OCI-M2 (cell line): ENCODE measurements at regions not wholly inside any gene's neighbourhood (a gene's known extent, or its start where the extent isn't known, plus 50 kb on each side); places are given as distances from the start of the nearest gene placed in this dataset.

ENCODE experiments used
- DNase-seq: peaks from one replicate; lab custom pipeline; 2025; ENCODE audit not compliant: unreplicated experiment; lab: John Stamatoyannopoulos, UW

GRCh38 chr14:80146941-80147340 is 64.4 kb downstream of the DIO2 start:
- DNase-seq: no peak

DNA sequence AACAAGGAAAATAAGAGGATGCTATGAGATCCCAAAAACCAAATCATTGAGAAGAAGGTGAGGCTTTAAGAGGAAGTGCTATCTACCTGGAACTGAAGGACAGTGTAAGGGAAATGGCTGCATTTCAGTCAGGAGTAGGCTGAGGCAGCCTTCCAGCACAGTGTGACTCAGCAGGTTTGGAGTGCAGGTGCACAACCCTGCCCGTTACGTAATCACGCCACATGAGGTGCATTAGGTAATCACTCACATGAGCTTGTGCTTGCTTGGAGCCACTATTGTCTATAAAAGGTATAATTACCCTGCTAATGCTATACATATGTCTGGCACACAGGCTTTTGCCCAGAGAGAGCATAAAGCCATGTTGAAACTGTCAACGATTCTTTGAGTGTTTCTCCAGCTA is 74.9 kb downstream of the DIO2 start:
- DNase-seq: no peak

DNA sequence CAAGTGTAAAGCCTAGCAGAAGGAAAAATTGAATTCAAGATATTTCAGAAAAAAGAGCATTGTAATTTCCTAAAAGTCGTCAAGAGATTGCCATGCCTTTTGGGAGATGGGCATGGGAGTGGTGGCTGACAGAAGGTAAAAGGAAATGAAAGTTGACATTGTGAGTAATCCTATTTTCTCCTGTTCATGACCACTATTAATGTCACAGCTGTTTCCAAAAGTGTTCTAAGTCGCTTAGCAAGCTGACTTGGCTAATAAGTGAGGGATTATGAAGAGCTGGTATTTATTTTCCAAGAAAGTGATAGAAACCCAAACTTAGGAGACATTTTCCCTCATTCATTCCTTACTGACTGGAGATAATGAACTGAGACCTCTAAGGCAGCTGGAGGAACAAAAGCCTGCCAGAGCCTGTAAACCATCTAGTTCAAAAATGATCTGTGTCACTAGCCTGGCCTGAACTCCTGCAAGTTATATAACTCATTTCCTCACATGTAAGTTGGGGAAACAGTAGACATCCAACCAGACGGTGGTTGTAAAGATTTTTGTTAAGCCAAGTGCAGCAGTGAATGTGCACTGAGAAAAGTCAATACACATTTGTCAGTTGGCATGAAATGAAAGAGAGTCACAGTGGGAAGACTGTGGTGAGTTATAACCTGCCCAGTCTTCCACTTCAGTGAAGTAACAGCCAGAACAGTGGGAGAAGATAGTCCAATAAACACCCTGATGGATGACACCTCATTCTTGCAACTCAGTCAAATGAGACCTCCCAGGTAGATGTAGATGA is 75.8 kb downstream of the DIO2 start:
- DNase-seq: no peak

- DNase-seq: no peak
These were observed 77.0 kb downstream of the DIO2 start for GRCh38 chr14:80134321-80134720.

- no peak for DNase-seq
These were observed 77.8 kb downstream of the DIO2 start for GRCh38 chr14:80133457-80133856.

DNA sequence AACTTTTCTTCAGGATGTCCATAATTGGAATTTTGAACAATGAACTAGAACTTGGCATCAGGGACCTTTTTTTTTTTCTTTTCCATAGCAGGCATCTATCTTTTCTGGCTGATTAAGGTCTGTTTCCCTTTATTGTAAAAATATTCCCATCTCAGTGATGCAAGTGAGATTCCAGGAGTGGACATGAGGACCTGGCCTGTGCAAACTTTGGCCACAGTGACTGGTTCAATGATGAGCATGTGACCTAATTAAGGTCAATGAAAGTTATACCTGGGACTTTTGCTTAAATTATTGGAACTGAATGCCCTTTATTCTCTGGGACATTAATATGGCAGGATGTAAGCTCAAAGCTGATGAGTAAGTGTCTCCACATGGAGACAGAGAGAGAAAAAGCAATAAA is 83.8 kb downstream of the DIO2 start:
- DNase-seq: no peak

DNA sequence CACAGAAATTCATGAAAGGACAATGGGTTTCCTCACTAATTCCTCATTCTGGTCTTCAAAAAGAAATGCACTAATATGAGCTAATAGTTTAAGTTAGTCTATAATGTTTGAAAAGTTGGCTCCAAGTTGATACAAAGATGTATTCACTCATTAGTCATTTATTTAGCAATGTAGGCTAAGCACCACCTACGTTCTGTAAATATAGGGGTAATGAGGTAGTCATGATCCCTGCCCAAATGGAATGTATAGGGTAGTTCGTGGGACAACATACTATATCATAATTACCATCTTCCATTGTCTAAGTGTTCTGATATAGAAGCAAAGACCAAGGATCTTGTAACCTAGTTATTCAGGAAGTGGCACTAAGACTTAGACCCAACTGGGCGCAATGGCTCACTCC is 86.5 kb downstream of the DIO2 start:
- DNase-seq: no peak

GRCh38 chr14:80117876-80118275 is 93.4 kb downstream of the DIO2 start:
- no peak for DNase-seq

- DNase-seq: no peak
These were observed 95.1 kb downstream of the DIO2 start for GRCh38 chr14:80116157-80116556.

DNA sequence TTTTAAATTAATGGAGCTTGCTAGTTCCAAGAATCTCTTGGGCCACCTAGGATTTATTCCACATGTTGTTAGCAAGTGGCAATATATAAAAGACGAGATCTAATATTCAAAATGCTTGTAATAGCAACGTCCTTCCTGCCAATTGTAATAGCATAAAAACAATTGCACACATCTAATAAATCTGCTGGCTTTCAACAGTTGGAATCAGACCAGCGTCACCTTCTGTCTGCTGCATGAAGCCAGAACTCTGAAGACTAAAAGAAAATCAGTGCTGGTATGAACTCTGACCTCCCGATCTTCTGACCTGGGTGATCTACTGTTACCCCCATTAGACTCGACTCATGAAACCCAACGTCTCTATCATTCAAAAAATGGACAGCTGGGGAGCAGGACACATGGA is 100.6 kb downstream of the DIO2 start:
- DNase-seq: no peak

DNA sequence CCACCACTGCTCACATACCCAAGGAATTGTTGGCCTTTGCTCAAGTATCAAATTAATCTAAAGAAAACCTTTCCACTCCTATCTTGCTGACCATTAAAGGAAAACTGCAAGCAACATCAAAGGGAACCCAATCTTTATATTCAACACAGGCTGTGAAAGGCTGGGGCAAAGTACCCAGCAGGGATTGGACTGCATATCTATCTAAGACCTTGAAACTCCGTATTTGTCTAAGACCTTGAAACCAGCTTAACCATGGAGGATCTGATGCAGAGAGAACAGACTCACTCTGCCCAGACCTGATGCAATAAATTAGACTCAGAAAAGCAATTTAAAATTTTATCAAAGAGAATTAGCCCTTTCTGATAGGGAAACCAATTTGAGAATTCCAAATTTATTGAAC is 102.2 kb downstream of the DIO2 start:
- no peak for DNase-seq

GRCh38 chr14:80108430-80108829 is 102.9 kb downstream of the DIO2 start:
- no peak for DNase-seq

- DNase-seq: no peak
These were observed 105.8 kb downstream of the DIO2 start for GRCh38 chr14:80105488-80105994.

DNA sequence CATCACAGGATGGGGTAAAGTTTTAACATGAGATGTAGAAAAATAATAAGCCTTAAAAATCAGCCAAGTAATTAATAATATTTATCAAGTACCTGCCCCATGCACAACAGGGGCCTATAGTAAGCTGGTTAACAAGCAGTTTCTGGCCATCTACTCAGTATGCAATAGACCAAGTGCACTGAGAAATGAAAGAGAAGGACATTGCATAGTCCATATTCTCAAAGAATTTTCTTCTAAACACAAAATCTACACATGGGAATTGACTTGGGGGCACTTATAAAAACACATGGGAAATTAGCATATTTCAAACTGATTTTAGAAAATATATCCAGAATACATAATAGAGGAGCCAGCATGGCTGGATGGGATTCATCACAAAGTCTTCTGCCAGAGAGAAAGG is 109.5 kb downstream of the DIO2 start:
- no peak for DNase-seq

- DNase-seq: no peak
These were observed 110.6 kb downstream of the DIO2 start for GRCh38 chr14:80100681-80101080.

- no peak for DNase-seq
These were observed 115.7 kb downstream of the DIO2 start for GRCh38 chr14:80095623-80096022.

- no peak for DNase-seq
These were observed 123.9 kb downstream of the DIO2 start for GRCh38 chr14:80087411-80087810.

DNA sequence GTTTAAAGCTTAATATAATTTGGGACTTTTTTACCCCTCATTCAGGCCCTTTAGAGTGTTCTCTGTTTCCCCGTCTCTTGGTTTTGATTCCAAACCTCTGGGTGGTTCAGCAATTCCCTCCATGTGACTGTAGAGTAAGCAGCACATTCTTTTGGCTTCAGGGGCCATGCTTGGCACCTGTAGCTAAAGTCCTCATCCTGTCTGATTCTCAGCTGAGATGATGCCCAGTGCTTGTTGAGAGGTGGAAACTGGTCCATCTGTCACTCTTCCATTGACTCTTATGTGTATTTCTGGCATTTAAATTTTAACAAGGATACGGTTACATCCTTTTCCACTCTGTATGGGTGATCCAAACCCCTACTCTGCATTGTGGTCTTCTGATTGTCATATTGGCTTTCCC is 127.1 kb downstream of the DIO2 start:
- no peak for DNase-seq

GRCh38 chr14:80080601-80081000 is 130.7 kb downstream of the DIO2 start:
- no peak for DNase-seq

GRCh38 chr14:80078501-80078900 is 132.8 kb downstream of the DIO2 start:
- no peak for DNase-seq

DNA sequence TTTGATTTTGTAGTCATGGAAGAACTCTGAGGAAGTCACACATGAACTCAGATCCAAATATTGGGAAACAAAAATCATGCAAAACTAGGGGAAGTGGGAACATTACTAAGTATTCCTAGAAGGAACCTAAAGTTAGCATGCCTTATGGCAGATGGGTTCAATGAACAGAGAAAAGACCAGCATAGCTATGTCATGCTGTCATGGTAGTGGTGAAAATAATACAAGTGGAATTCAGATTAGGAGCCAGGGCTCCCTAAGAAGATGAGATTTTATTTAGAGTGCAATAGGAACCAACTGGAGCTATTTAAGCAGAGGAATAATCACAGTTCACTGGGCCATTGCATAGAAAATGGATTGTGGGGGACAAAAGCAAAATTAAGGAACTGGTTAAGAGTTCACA is 134.0 kb downstream of the DIO2 start:
- no peak for DNase-seq

DNA sequence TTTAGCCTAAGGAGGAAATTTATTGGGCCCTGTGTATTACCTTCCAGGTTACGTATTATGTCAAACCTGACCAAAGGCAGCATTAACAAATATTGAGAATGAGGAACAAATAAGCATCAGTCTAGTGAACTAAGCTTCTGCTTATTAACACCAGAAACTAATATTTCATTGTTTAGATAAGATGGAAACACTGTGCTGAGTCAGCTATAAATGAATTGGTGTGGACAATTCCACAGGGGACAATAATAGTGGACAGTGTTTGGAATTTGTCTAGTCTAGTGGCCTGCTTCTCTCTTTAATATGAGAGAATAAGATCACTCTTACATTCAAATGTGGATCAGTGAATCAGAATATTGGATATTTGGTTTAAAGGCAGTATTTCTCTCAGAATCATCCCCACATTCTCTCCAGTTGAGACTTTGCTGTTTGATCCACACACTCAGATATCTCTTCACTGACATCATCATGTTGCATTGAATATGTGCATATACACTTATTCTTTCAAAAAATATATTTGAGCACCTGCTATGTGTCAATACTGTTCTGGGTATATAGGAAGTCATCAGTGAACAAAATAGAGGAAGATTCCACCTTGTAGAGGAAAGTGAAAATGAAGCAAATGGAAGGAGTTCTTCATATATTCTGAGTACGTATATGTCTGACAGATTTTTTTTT is 136.3 kb downstream of the DIO2 start:
- DNase-seq: no peak

DNA sequence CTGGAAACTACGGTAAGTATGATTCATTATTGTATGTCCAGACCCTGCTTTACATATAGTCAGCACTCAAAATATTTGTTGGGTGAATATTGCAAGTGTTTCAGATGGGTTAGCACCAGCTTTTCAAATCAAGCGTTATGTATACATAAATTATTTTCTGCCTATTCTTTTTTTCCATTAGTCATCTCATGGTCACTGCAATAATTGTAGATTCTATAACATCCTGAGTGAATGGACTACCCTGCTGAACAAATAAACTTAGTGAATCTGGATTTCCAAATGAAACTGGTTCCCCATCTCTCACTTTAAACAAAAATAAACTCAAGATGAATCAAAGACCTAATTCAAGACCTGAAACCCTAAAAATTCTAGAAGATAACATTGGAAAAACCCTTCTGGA is 152.3 kb downstream of the DIO2 start:
- no peak for DNase-seq
